ENCODE measurements at regions not wholly inside any gene's neighbourhood (a gene's known extent, or its start where the extent isn't known, plus 50 kb on each side); places are given as distances from the start of the nearest gene placed in this dataset.
A peak's percentile ranks its signal among the peaks of the same experiment; 100 is the strongest.

DNA sequence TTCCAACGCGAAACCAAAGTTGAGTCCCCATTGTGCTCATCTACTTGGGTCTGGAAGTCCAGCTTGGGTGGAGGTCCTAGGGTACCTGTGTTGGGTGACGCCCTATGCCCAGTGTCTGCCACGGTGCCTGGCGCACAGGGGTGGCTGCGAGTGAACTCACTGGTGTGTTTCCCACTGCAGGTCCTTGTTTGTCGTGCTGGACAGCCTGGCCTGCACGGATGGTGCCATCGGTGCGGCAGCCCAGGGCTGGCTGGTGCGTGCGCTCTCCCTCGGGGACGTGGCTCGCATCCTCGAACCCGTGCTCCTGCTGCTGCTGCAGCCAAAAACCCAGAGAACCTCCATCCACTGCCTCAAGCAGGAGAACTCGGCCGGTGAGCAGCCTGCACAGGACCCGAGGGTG is 80.4 kb upstream of the MORC3 start:
- Histone ChIP-seq H3K4me3 (no peak overlapping the region), H3K4me1 (peaks cover 0 to 29% (median 18%) of the 10 kb centered on the region in 6 donors), H3K27ac (no peak overlapping the region), H3K9me3 (no peaks in the 10 kb centered on the region), H3K36me3 (peaks cover 0 to 89% (median 18%) of the 10 kb centered on the region in 6 donors), H3K27me3 (replicated peaks in 1 of 7) (no peaks in the 10 kb centered on the region)
- 90 to 99% (median 95%) methylated on average over 11 to 20 of the region's 20 CpGs for WGBS, 5 donors
- TF ChIP-seq, protein P1, sequence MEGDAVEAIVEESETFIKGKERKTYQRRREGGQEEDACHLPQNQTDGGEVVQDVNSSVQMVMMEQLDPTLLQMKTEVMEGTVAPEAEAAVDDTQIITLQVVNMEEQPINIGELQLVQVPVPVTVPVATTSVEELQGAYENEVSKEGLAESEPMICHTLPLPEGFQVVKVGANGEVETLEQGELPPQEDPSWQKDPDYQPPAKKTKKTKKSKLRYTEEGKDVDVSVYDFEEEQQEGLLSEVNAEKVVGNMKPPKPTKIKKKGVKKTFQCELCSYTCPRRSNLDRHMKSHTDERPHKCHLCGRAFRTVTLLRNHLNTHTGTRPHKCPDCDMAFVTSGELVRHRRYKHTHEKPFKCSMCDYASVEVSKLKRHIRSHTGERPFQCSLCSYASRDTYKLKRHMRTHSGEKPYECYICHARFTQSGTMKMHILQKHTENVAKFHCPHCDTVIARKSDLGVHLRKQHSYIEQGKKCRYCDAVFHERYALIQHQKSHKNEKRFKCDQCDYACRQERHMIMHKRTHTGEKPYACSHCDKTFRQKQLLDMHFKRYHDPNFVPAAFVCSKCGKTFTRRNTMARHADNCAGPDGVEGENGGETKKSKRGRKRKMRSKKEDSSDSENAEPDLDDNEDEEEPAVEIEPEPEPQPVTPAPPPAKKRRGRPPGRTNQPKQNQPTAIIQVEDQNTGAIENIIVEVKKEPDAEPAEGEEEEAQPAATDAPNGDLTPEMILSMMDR (IDR thresholded peaks at IDR 0.05 in 8 of 11, conservative IDR thresholded peaks at IDR 0.05 in 3 of 11), result no peak
- TF ChIP-seq POLR2A (IDR thresholded peaks at IDR 0.05) (no peak), POLR2AphosphoS5 (IDR thresholded peaks at IDR 0.05) (no peak)
- DNase-seq, result peak; percentile 64
- intact Hi-C loops (cut with DNase I; ENCODE audit: low total_unique reads), result no loop called here

DNA sequence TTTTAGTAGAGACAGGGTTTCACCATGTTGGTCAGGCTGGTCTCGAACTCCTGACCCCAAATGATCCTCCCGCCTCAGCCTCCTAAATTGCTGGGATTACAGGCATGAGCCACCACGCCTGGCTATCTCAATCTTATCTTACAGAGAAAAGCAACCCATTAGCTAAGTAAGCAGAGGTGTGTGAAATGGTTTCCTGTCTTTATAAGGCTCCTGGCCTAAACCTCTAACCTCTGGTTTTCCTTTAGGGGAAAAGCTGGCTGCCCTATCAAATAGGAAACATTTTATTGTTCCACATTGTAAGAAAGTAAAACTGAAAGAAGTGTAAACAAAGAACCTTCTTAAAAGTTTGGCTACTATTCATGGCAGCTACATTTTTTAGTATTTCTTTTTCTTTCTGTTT is 78.3 kb upstream of the MORC3 start:
- WGBS, 5 donors, result 72 to 85% (median 79%) methylated on average over 3 of the region's 3 CpGs
- no peaks in the 10 kb centered on the region for H3K9me3 ChIP-seq
- peaks cover 0 to 92% (median 38%) of the 10 kb centered on the region in 6 donors for H3K36me3 ChIP-seq
- DNase-seq, result no peak
- peak overlapping the region in 7 of 8 donors; percentile 36 to 61 (median 47) for H3K27ac ChIP-seq
- TF ChIP-seq, protein P1 (IDR thresholded peaks at IDR 0.05 in 8 of 11, conservative IDR thresholded peaks at IDR 0.05 in 3 of 11), result no peak
- no peak for TF ChIP-seq POLR2A (IDR thresholded peaks at IDR 0.05)
- no peak for TF ChIP-seq POLR2AphosphoS5 (IDR thresholded peaks at IDR 0.05)
- H3K4me1 ChIP-seq, result peaks cover 0 to 17% (median 12%) of the 10 kb centered on the region in 6 donors
- intact Hi-C loops (cut with DNase I; ENCODE audit: low total_unique reads), result no loop called here
- H3K27me3 ChIP-seq (replicated peaks in 1 of 7), result no peaks in the 10 kb centered on the region
- no peak overlapping the region for H3K4me3 ChIP-seq

DNA sequence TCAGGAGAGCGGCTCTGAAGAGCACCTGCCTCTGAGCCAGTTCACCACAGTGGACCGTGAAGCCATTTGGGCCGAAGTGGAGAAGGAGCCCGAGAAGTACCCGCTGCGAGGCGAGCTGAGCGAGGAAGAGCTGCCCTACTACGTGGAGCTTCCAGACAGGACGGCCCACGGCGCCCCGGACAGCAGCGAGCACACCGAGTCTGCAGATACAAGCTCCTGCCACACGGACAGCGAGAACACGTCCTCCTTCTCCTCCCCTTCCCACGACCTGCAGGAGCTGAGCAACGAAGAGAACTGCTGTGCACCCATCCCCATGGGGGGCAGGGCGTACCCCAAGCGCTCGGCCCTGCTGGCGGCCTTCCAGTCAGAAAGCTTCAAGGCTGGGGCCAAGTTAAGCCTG is 74.9 kb upstream of the MORC3 start:
- peaks cover 0 to 92% (median 46%) of the 10 kb centered on the region in 6 donors for H3K36me3 ChIP-seq
- H3K9me3 ChIP-seq, result no peaks in the 10 kb centered on the region
- no peak overlapping the region for H3K27ac ChIP-seq
- H3K4me1 ChIP-seq, result peaks cover 0 to 17% (median 12%) of the 10 kb centered on the region in 6 donors
- no peak for TF ChIP-seq POLR2A (IDR thresholded peaks at IDR 0.05)
- TF ChIP-seq, protein P1 (IDR thresholded peaks at IDR 0.05 in 8 of 11, conservative IDR thresholded peaks at IDR 0.05 in 3 of 11), result no peak
- no peak for TF ChIP-seq POLR2AphosphoS5 (IDR thresholded peaks at IDR 0.05)
- no peaks in the 10 kb centered on the region for H3K27me3 ChIP-seq (replicated peaks in 1 of 7)
- H3K4me3 ChIP-seq, result no peak overlapping the region
- no peak for DNase-seq
- 95 to 98% (median 96%) methylated on average over 16 to 24 of the region's 24 CpGs for WGBS, 5 donors
- intact Hi-C loops (cut with DNase I; ENCODE audit: low total_unique reads), result no loop called here

DNA sequence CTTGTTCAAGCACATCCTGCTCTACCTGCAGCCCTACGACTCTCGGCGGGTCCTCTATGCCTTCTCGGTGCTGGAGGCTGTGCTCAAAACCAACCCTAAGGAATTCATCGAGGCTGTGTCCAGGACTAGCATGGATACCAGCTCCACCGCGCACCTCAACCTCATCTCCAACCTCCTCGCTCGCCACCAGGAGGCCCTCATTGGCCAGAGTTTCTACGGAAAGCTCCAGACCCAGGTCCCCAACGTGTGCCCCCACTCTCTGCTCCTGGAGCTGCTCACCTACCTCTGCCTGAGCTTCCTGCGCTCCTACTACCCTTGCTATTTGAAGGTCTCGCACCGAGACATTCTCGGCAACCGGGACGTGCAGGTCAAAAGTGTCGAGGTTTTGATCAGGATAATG is 74.3 kb upstream of the MORC3 start:
- H3K27me3 ChIP-seq (replicated peaks in 1 of 7), result no peaks in the 10 kb centered on the region
- intact Hi-C loops (cut with DNase I; ENCODE audit: low total_unique reads), result no loop called here

More for the DNA sequence above, 74.3 kb upstream of the MORC3 start:
- Histone ChIP-seq H3K9me3 (no peaks in the 10 kb centered on the region), H3K36me3 (peaks cover 0 to 92% (median 50%) of the 10 kb centered on the region in 6 donors), H3K27ac (peak overlapping the region in 1 of 8 donors; percentile 5), H3K4me1 (peaks cover 0 to 17% (median 12%) of the 10 kb centered on the region in 6 donors), H3K4me3 (no peak overlapping the region)
- TF ChIP-seq POLR2A (IDR thresholded peaks at IDR 0.05) (no peak), POLR2AphosphoS5 (IDR thresholded peaks at IDR 0.05) (no peak)
- TF ChIP-seq, protein P1 (IDR thresholded peaks at IDR 0.05 in 8 of 11, conservative IDR thresholded peaks at IDR 0.05 in 3 of 11), result no peak
- 93 to 97% (median 96%) methylated on average over 17 to 18 of the region's 18 CpGs for WGBS, 5 donors
- no peak for DNase-seq

All from spleen (tissue), 11 donors.